A673 (cell line): ENCODE measurements at regions not wholly inside any gene's neighbourhood (a gene's known extent, or its start where the extent isn't known, plus 50 kb on each side); places are given as distances from the start of the nearest gene placed in this dataset.

Source experiments
- CTCF ChIP-seq: fragments of 300-800, 200-600 bp; sonication (generic); conservative IDR thresholded peaks from 2 replicates; pipeline ENCODE4 v1.5.1; 2017; ENCODE audit warnings: low read depth, mild to moderate bottlenecking, antibody characterized with exemption, low read length, moderate library complexity, mixed read lengths
- EZH2 ChIP-seq: fragments of 200-600 bp; sonication (generic); IDR thresholded peaks from 2 replicates; pipeline ENCODE4 v1.6.1; 2017; ENCODE audit warnings: borderline replicate concordance, low read depth, mild to moderate bottlenecking, mixed read lengths, antibody characterized with exemption, low read length; ENCODE audit not compliant: poor library complexity, severe bottlenecking

GRCh38 chrX:3777416-3777815 lies 64.0 kb upstream of the PRKX start:
- TF ChIP-seq CTCF (no peak), EZH2 (no peak)
